Heart left ventricle (tissue), 16 donors: ENCODE measurements at regions not wholly inside any gene's neighbourhood (a gene's known extent, or its start where the extent isn't known, plus 50 kb on each side); places are given as distances from the start of the nearest gene placed in this dataset.
A peak's percentile ranks its signal among the peaks of the same experiment; 100 is the strongest.

Experiments used
- ATAC-seq, 4 donors: fragments of 200-7000 bp; cut with Tn5 transposase; one replicate each; pipeline ENCODE4 v1.9.1; 2020 to 2022; ENCODE audit warnings: moderate library complexity in 4 of 4, mild to moderate bottlenecking in 3 of 4, moderate number of reproducible peaks in 1 of 4
- DNase-seq, 5 donors: peaks; one replicate each; pipeline ENCODE4 v3.0.0-alpha.2; 2020
- H3K27ac ChIP-seq, 12 donors: fragments of 200-600 bp; sonication (generic) in 4 of 12; one replicate each; pipeline versions ENCODE4 v1.5.0 to v1.8.0; 2016 to 2022; ENCODE audit warnings: mild to moderate bottlenecking in 2 of 12
- H3K27me3 ChIP-seq, 9 donors: fragments of 200-600 bp; sonication (generic) in 2 of 9; one replicate each; pipeline versions ENCODE4 v1.5.1 to v1.8.0; 2016 to 2022; ENCODE audit warnings: mild to moderate bottlenecking in 3 of 9
- H3K36me3 ChIP-seq, 9 donors: fragments of 200-600 bp; sonication (generic) in 2 of 9; one replicate each; pipeline versions ENCODE4 v1.5.0 to v1.8.0; 2018 to 2022; ENCODE audit warnings: mild to moderate bottlenecking in 2 of 9
- H3K4me1 ChIP-seq, 12 donors: fragments of 200-600 bp; sonication (generic) in 4 of 12; one replicate each; pipeline versions ENCODE4 v1.5.0 to v1.8.0; 2016 to 2022; ENCODE audit warnings: mild to moderate bottlenecking in 3 of 12
- H3K4me3 ChIP-seq, 12 donors: fragments of 200-600 bp; sonication (generic) in 4 of 12; one replicate each; pipeline versions ENCODE4 v1.5.0 to v1.8.0; 2017 to 2022; ENCODE audit warnings: mild to moderate bottlenecking in 9 of 12, moderate library complexity in 4 of 12
- H3K9me3 ChIP-seq, 12 donors: fragments of 200-600 bp; sonication (generic) in 4 of 12; one replicate each; pipeline versions ENCODE4 v1.5.0 to v1.8.0; 2016 to 2022; ENCODE audit warnings: mild to moderate bottlenecking in 1 of 12
- POLR2A ChIP-seq, 2 donors: fragments of 450-650 bp; IDR thresholded peaks; one replicate each; pipeline ENCODE4 v1.6.1; 2017; ENCODE audit warnings: antibody characterized with exemption in 2 of 2, mild to moderate bottlenecking in 2 of 2, moderate library complexity in 2 of 2
- WGBS, 4 donors: extraction: QIAGEN DNeasy Blood & Tissue Kit in 2 of 4; methylation state at CpG; one replicate each; pipeline versions ENCODE4 v1.1.5 to v1.1.7; 2013 to 2018; 5-methylcytosine and 5-hydroxymethylcytosine counted together
- intact Hi-C, 10 donors: fragments of 100-400 bp; cut with DNase I; formaldehyde crosslinking; loops; one replicate each; pipeline versions ENCODE4 v1.11.1 to v1.14.2; 2022
- TF ChIP-seq, protein P1 (sequence below), 12 donors: fragments of 200-600 bp; sonication (generic) in 4 of 12; IDR thresholded peaks; one replicate each; pipeline versions ENCODE4 v1.5.0 to v1.8.0; 2018 to 2022; ENCODE audit warnings: antibody characterized with exemption in 12 of 12, mild to moderate bottlenecking in 5 of 12
- donor health status: ischemic (EF 13 %, LVEDD 7.1; RV severe dilation, severe dysfunction).
- donor health status: healthy with polysubstance abuse.
- donor health status: DM: no; HTN: yes; CAD: no.
- donor health status: DM: no; HTN: no; CAD: no.
- donor health status: ischemic (EF 25% LVEDD 6.9; RV normal size, moderate dysfunction).
- donor health status: ischemic (EF 25% LVEDD 5.7; RV mildly dilated, moderate dysfunction).
- donor health status: healthy.
- donor health status: DM: yes; HTN: yes; CAD: no.
- donor health status: ischemic (EF 35%, LVEDD 5.7; RV mildly dilated, moderate dysfunction).
- donor health status: nonischemic (EF 11% LVEDD 7.7; RV severe dilation, severe dysfunction).
- donor health status: DM: yes; HTN: yes; CAD: no.
- donor health status: PGD.
- donor health status: ischemic (EF 29% LVEDD 5.4; RV normal size, mild dysfunction).
- donor health status: nonischemic (EF 23%, LVEDD 6.1; RV moderate dilation, normal function).

DNA sequence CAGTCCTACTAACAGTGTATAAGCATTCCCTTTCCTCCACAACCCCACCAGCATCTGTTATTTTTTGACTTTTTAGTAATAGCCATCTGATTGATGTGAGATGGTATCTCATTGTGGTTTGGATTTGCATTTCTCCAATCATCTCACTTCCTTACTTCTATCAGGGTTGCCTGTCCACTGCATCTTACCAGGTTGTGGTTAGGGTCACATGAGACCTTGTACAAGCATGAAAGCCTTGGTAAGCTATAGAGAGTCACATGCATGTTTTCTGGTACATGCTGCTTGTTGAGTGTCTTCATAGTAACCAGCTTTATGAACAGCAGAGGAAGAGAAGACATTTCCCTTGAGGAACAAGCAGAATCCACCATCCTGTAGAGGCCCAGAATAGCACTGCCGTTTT is 102.9 kb upstream of the PAX6 start:
- no peak for ATAC-seq
- Histone ChIP-seq H3K4me3 (no peak overlapping the region), H3K27ac (no peak overlapping the region), H3K4me1 (no peaks in the 10 kb centered on the region), H3K27me3 (no peaks in the 10 kb centered on the region), H3K36me3 (no peaks in the 10 kb centered on the region), H3K9me3 (no peaks in the 10 kb centered on the region)
- TF ChIP-seq, protein P1, sequence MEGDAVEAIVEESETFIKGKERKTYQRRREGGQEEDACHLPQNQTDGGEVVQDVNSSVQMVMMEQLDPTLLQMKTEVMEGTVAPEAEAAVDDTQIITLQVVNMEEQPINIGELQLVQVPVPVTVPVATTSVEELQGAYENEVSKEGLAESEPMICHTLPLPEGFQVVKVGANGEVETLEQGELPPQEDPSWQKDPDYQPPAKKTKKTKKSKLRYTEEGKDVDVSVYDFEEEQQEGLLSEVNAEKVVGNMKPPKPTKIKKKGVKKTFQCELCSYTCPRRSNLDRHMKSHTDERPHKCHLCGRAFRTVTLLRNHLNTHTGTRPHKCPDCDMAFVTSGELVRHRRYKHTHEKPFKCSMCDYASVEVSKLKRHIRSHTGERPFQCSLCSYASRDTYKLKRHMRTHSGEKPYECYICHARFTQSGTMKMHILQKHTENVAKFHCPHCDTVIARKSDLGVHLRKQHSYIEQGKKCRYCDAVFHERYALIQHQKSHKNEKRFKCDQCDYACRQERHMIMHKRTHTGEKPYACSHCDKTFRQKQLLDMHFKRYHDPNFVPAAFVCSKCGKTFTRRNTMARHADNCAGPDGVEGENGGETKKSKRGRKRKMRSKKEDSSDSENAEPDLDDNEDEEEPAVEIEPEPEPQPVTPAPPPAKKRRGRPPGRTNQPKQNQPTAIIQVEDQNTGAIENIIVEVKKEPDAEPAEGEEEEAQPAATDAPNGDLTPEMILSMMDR (IDR thresholded peaks at IDR 0.05) = no peak
- no peak for TF ChIP-seq POLR2A (IDR thresholded peaks at IDR 0.05)
- no peak for DNase-seq
- 82 to 100% (median 91%) methylated on average over 1 of the region's 1 CpG for WGBS, 4 donors
- intact Hi-C loops = no loop called here

GRCh38 chr11:31912808-31913207 is 101.7 kb upstream of the PAX6 start:
- no peak for DNase-seq

DNA sequence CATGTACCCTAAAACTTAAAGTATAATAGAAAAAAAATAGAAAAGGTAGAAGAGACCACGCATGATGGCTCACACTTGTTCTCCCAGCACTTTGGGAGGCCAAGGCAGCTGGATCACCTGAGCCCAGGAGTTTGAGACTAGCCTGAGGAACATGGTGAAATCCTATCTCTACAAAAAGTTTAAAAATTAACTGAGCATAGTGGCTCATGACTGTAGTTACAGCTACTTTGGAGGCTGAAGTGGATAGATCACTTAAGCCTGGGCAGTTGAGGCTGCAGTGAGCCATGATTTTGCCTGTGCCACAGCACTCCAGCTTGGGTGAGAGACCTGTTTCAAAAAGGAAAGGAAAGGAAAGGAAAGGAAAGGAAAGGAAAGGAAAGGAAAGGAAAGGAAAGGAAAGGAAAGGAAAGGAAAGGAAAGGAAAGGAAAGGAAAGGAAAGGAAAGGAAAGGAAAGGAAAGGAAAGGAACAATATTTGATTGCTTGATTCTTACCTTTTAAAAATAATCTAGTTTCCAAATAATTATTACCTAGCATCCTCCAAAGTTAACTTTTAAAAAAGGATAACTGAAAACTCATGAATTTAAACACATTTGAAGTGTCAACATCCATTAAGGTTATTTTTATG is 99.9 kb upstream of the PAX6 start:
- Histone ChIP-seq H3K27me3 (no peaks in the 10 kb centered on the region), H3K4me1 (no peaks in the 10 kb centered on the region), H3K4me3 (no peak overlapping the region), H3K27ac (no peak overlapping the region), H3K9me3 (no peaks in the 10 kb centered on the region), H3K36me3 (no peaks in the 10 kb centered on the region)
- DNase-seq (no peak), ATAC-seq (no peak)
- intact Hi-C loops = no loop called here
- 78 to 87% (median 81%) methylated on average over 1 of the region's 1 CpG for WGBS, 4 donors
- TF ChIP-seq POLR2A (IDR thresholded peaks at IDR 0.05) = no peak
- TF ChIP-seq, protein P1 (IDR thresholded peaks at IDR 0.05) = no peak

More at GRCh38 chr11:31912808-31913207, 101.7 kb upstream of the PAX6 start:
- no peak overlapping the region for H3K27ac ChIP-seq
- no peaks in the 10 kb centered on the region for H3K27me3 ChIP-seq
- no peak for ATAC-seq
- WGBS, 4 donors = 64 to 88% (median 71%) methylated on average over 1 of the region's 1 CpG
- TF ChIP-seq, protein P1 (IDR thresholded peaks at IDR 0.05) = no peak
- no peak for TF ChIP-seq POLR2A (IDR thresholded peaks at IDR 0.05)
- no peaks in the 10 kb centered on the region for H3K36me3 ChIP-seq
- no peaks in the 10 kb centered on the region for H3K9me3 ChIP-seq
- no peaks in the 10 kb centered on the region for H3K4me1 ChIP-seq
- H3K4me3 ChIP-seq = no peak overlapping the region
- intact Hi-C loops = no loop called here

DNA sequence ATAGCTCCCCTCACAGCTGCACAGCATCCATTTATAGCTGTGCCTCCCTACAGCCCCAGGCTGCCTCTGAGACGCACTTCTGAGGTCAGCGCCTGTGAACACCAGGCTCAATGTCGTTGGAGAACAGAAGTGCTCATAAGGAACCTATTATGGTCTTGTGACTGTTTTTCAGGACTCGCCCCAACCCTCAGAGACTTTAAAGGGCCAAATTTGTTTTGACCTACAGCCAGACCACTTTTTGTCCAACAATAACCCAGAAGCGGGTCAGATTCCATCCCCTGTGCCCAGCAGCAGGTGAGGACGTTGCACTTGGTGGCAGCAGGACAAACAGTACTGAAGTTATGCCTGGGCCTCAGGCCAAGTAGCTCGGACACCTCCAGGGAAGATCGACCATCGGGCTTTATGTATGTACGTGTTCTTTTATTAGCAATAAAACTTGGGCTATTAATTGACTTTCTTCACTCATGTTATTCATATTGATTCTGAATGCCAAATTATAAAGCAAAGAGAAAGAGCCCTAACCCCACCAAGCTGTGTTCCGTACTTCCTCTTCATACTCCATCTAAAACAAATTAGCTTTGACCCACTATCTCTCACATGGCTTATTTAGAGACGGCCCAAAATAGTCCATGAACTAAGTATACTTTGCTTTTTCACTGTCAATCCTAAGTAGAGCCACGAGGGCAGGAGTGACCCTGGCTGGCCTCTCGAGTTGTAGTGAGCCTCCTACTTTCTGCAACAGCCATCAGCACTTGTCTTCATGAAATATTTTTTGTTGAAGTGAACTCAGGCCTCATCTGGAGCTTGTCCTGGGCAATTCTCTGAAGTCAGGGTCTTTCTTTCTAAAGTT is 92.3 kb upstream of the PAX6 start:
- Histone ChIP-seq H3K27me3 (no peaks in the 10 kb centered on the region), H3K36me3 (no peaks in the 10 kb centered on the region), H3K4me3 (no peak overlapping the region), H3K4me1 (peaks cover 0 to 12% (median 0%) of the 10 kb centered on the region in 12 donors), H3K9me3 (no peaks in the 10 kb centered on the region), H3K27ac (peak overlapping the region; percentile 28 to 93 (median 80))
- WGBS, 4 donors = 32 to 51% (median 47%) methylated on average over 13 to 14 of the region's 14 CpGs
- intact Hi-C loops = loop anchor here in 1 of 10 donors (1.0 kb wide), 1 partner anchor 37 kb away; no protein-coding TSS in a partner anchor
- DNase-seq (peak in 4 of 5 donors; percentile 36 to 80 (median 49)), ATAC-seq (peak; percentile 88 to 93 (median 91))
- TF ChIP-seq POLR2A (IDR thresholded peaks at IDR 0.05) = no peak
- TF ChIP-seq, protein P1 (IDR thresholded peaks at IDR 0.05) = no peak
